ENCODE measurements at regions not wholly inside any gene's neighbourhood (a gene's known extent, or its start where the extent isn't known, plus 50 kb on each side); places are given as distances from the start of the nearest gene placed in this dataset.

- H3K27me3 ChIP-seq (replicated peaks in 1 of 4; ENCODE audit: control extremely low read depth in 1 of 4, control insufficient read depth in 3 of 4, insufficient read depth in 4 of 4, low read length in 3 of 4) = no peaks in the 10 kb centered on the region
- Mint-ChIP-seq H3K9me3 (ENCODE audit: insufficient read depth) (no peaks in the 10 kb centered on the region), H3K27ac (no peak overlapping the region), H3K4me3 (no peak overlapping the region), H3K27me3 (peaks cover 4% of the 10 kb centered on the region), H3K4me1 (no peaks in the 10 kb centered on the region)
- ATAC-seq (ENCODE audit: low read depth) (no peak), DNase-seq (no peak)
- intact Hi-C loops (cut with micrococcal nuclease) = no loop called here
- H3K79me2 ChIP-seq (ENCODE audit: control insufficient read depth, insufficient read depth, low read length) = no peaks in the 10 kb centered on the region
- no peak overlapping the region for H3K4me2 ChIP-seq (replicated peaks; ENCODE audit: low read depth, low read length, poor library complexity, severe bottlenecking)
- POLR2A ChIA-PET = no interaction called here
- no peaks in the 10 kb centered on the region for H3K4me1 ChIP-seq (ENCODE audit: control insufficient read depth in 2 of 2, insufficient read depth in 2 of 2, low read length in 2 of 2)
- CTCF ChIA-PET = no interaction called here
- H4K20me1 ChIP-seq (ENCODE audit: control insufficient read depth, insufficient read depth, low read length, poor library complexity, severe bottlenecking) = no peaks in the 10 kb centered on the region
- H3K36me3 ChIP-seq (replicated peaks in 1 of 2; ENCODE audit: control extremely low read depth in 1 of 2, control insufficient read depth in 1 of 2, extremely low read depth in 1 of 2, insufficient read depth in 2 of 2, low read length in 1 of 2) = no peaks in the 10 kb centered on the region
- no peak overlapping the region for H2AFZ ChIP-seq (ENCODE audit: insufficient read depth, low read depth, low read length, poor library complexity, severe bottlenecking)
- no peak overlapping the region for H3K9ac ChIP-seq (ENCODE audit: low read length)
- H3K9me3 ChIP-seq (ENCODE audit: control extremely low read depth in 1 of 3, control insufficient read depth in 2 of 3, insufficient read depth in 1 of 3, low read length in 2 of 3) = no peaks in the 10 kb centered on the region
- H3K27ac ChIP-seq (ENCODE audit: low read length in 2 of 2) = no peak overlapping the region
- H3K4me3 ChIP-seq (ENCODE audit: control extremely low read depth in 1 of 5, extremely low read depth in 1 of 5, insufficient read depth in 1 of 5, low read depth in 2 of 5, low read length in 4 of 5) = no peak overlapping the region
- no peak for TF ChIP-seq EZH2 (IDR thresholded peaks at IDR 0.05; ENCODE audit: borderline replicate concordance, insufficient read depth, low read depth, low read length, poor library complexity, severe bottlenecking)
- no peak for TF ChIP-seq CTCF (IDR thresholded peaks at IDR 0.05)
Measured at GRCh38 chr6:130674604-130675003, 152.6 kb upstream of the SMLR1 start.

- Histone ChIP-seq H3K79me2 (ENCODE audit: control insufficient read depth, insufficient read depth, low read length) (no peaks in the 10 kb centered on the region), H3K36me3 (replicated peaks in 1 of 2; ENCODE audit: control extremely low read depth in 1 of 2, control insufficient read depth in 1 of 2, extremely low read depth in 1 of 2, insufficient read depth in 2 of 2, low read length in 1 of 2) (no peaks in the 10 kb centered on the region), H3K4me2 (replicated peaks; ENCODE audit: low read depth, low read length, poor library complexity, severe bottlenecking) (no peak overlapping the region), H3K9ac (ENCODE audit: low read length) (no peak overlapping the region), H4K20me1 (ENCODE audit: control insufficient read depth, insufficient read depth, low read length, poor library complexity, severe bottlenecking) (no peaks in the 10 kb centered on the region), H3K9me3 (ENCODE audit: control extremely low read depth in 1 of 3, control insufficient read depth in 2 of 3, insufficient read depth in 1 of 3, low read length in 2 of 3) (no peaks in the 10 kb centered on the region), H3K27me3 (replicated peaks in 1 of 4; ENCODE audit: control extremely low read depth in 1 of 4, control insufficient read depth in 3 of 4, insufficient read depth in 4 of 4, low read length in 3 of 4) (no peaks in the 10 kb centered on the region), H3K4me3 (ENCODE audit: control extremely low read depth in 1 of 5, extremely low read depth in 1 of 5, insufficient read depth in 1 of 5, low read depth in 2 of 5, low read length in 4 of 5) (no peak overlapping the region), H2AFZ (ENCODE audit: insufficient read depth, low read depth, low read length, poor library complexity, severe bottlenecking) (no peak overlapping the region), H3K27ac (ENCODE audit: low read length in 2 of 2) (no peak overlapping the region), H3K4me1 (ENCODE audit: control insufficient read depth in 2 of 2, insufficient read depth in 2 of 2, low read length in 2 of 2) (no peaks in the 10 kb centered on the region)
- CTCF ChIA-PET = no interaction called here
- POLR2A ChIA-PET = no interaction called here
- intact Hi-C loops (cut with micrococcal nuclease) = no loop called here
- H3K27ac Mint-ChIP-seq = no peak overlapping the region
- no peaks in the 10 kb centered on the region for H3K9me3 Mint-ChIP-seq (ENCODE audit: insufficient read depth)
- ATAC-seq (ENCODE audit: low read depth) = no peak
- peaks cover 4% of the 10 kb centered on the region for H3K27me3 Mint-ChIP-seq
- no CpG with 5 or more reads among the region's 3 CpGs for WGBS (ENCODE audit: insufficient coverage)
- H3K4me3 Mint-ChIP-seq = no peak overlapping the region
- no peak for DNase-seq
- TF ChIP-seq EZH2 (IDR thresholded peaks at IDR 0.05; ENCODE audit: borderline replicate concordance, insufficient read depth, low read depth, low read length, poor library complexity, severe bottlenecking) (no peak), CTCF (IDR thresholded peaks at IDR 0.05) (no peak)
- no peaks in the 10 kb centered on the region for H3K4me1 Mint-ChIP-seq
Measured at GRCh38 chr6:130675072-130675471, 152.1 kb upstream of the SMLR1 start.
